ENCODE measurements at regions not wholly inside any gene's neighbourhood (a gene's known extent, or its start where the extent isn't known, plus 50 kb on each side); places are given as distances from the start of the nearest gene placed in this dataset.

DNA sequence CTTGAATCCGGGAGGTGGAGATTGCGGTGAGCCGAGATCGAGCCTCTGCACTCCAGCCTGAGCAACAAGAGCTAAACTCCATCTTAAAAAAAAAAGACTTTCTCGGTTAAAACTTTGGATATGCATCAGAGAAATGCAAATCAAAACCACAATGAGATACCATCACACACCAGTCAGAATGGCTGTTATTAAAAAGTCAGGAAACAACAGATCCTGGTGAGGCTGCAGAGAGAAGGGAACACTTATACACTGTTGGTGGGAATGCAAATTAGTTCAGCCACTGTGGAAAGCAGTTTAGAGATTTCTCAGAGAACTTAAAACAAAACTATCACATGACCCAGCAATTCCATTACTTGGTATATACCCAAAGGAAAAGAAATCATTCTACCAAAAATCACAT lies 619.4 kb upstream of the KIRREL3 start:
- TF ChIP-seq, protein P1, sequence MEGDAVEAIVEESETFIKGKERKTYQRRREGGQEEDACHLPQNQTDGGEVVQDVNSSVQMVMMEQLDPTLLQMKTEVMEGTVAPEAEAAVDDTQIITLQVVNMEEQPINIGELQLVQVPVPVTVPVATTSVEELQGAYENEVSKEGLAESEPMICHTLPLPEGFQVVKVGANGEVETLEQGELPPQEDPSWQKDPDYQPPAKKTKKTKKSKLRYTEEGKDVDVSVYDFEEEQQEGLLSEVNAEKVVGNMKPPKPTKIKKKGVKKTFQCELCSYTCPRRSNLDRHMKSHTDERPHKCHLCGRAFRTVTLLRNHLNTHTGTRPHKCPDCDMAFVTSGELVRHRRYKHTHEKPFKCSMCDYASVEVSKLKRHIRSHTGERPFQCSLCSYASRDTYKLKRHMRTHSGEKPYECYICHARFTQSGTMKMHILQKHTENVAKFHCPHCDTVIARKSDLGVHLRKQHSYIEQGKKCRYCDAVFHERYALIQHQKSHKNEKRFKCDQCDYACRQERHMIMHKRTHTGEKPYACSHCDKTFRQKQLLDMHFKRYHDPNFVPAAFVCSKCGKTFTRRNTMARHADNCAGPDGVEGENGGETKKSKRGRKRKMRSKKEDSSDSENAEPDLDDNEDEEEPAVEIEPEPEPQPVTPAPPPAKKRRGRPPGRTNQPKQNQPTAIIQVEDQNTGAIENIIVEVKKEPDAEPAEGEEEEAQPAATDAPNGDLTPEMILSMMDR (IDR thresholded peaks at IDR 0.05; ENCODE audit: extremely low read depth in 1 of 2, insufficient read depth in 1 of 2, low read depth in 1 of 2, low read length in 2 of 2), result no peak
- TF ChIP-seq EZH2 (IDR thresholded peaks at IDR 0.05; ENCODE audit: borderline replicate concordance, low read depth, low read length, severe bottlenecking) (no peak), MYC (IDR thresholded peaks at IDR 0.05; ENCODE audit: low read depth, low read length) (no peak), JUN (IDR thresholded peaks at IDR 0.05; ENCODE audit: borderline replicate concordance, insufficient read depth, insufficient read length, low read depth) (no peak), POLR2A (IDR thresholded peaks at IDR 0.05; ENCODE audit: low read depth, low read length) (no peak), POLR2AphosphoS5 (IDR thresholded peaks at IDR 0.05; ENCODE audit: insufficient read depth, low read depth, low read length) (no peak), GATA2 (IDR thresholded peaks at IDR 0.05; ENCODE audit: insufficient read depth, insufficient read length, low read depth, low read length) (no peak)
- TF ChIP-seq, protein P2, sequence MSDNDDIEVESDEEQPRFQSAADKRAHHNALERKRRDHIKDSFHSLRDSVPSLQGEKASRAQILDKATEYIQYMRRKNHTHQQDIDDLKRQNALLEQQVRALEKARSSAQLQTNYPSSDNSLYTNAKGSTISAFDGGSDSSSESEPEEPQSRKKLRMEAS (IDR thresholded peaks at IDR 0.05; ENCODE audit: insufficient read depth, insufficient read length), result no peak

All from endothelial cell of umbilical vein (primary cell).